HG03571 (cell line): ENCODE measurements at regions not wholly inside any gene's neighbourhood (a gene's known extent, or its start where the extent isn't known, plus 50 kb on each side); places are given as distances from the start of the nearest gene placed in this dataset.

Experiments
- ATAC-seq: cut with Tn5 transposase; IDR thresholded peaks from one replicate; pipeline ENCODE4 v1.9.1; 2021; ENCODE audit not compliant: unreplicated experiment

GRCh38 chr1:96349896-96350295 lies 371.7 kb upstream of the PTBP2 start:
- no peak for ATAC-seq

- no peak for ATAC-seq
Observed at GRCh38 chr1:96352733-96353132, 368.9 kb upstream of the PTBP2 start.

GRCh38 chr1:96355521-96355920 lies 366.1 kb upstream of the PTBP2 start:
- no peak for ATAC-seq

- no peak for ATAC-seq
Observed at GRCh38 chr1:96355961-96356360, 365.6 kb upstream of the PTBP2 start.

GRCh38 chr1:96357141-96357765 lies 364.3 kb upstream of the PTBP2 start:
- no peak for ATAC-seq

- ATAC-seq, result no peak
Observed at GRCh38 chr1:96358057-96358456, 363.5 kb upstream of the PTBP2 start.

- ATAC-seq, result no peak
Observed at GRCh38 chr1:96360036-96360795, 361.4 kb upstream of the PTBP2 start.

- ATAC-seq, result no peak
Observed at GRCh38 chr1:96361271-96361856, 360.2 kb upstream of the PTBP2 start.

- ATAC-seq, result no peak
Observed at GRCh38 chr1:96361961-96362360, 359.6 kb upstream of the PTBP2 start.

GRCh38 chr1:96362623-96363022 lies 359.0 kb upstream of the PTBP2 start:
- ATAC-seq, result no peak

- ATAC-seq, result no peak
Observed at GRCh38 chr1:96363826-96364225, 357.8 kb upstream of the PTBP2 start.

- ATAC-seq, result no peak
Observed at GRCh38 chr1:96364576-96364975, 357.0 kb upstream of the PTBP2 start.

GRCh38 chr1:96365076-96365475 lies 356.5 kb upstream of the PTBP2 start:
- no peak for ATAC-seq

- ATAC-seq, result no peak
Observed at GRCh38 chr1:96365596-96366390, 355.8 kb upstream of the PTBP2 start.

GRCh38 chr1:96366516-96366915 lies 355.1 kb upstream of the PTBP2 start:
- no peak for ATAC-seq

- ATAC-seq, result no peak
Observed at GRCh38 chr1:96367791-96368190, 353.8 kb upstream of the PTBP2 start.

- no peak for ATAC-seq
Observed at GRCh38 chr1:96370757-96371156, 350.8 kb upstream of the PTBP2 start.

GRCh38 chr1:96372881-96373280 lies 348.7 kb upstream of the PTBP2 start:
- no peak for ATAC-seq

GRCh38 chr1:96374076-96374762 lies 347.4 kb upstream of the PTBP2 start:
- no peak for ATAC-seq

- no peak for ATAC-seq
Observed at GRCh38 chr1:96376846-96377245, 344.7 kb upstream of the PTBP2 start.

- ATAC-seq, result no peak
Observed at GRCh38 chr1:96384611-96385010, 337.0 kb upstream of the PTBP2 start.
